Psoas muscle (tissue), 7 donors: ENCODE measurements at regions not wholly inside any gene's neighbourhood (a gene's known extent, or its start where the extent isn't known, plus 50 kb on each side); places are given as distances from the start of the nearest gene placed in this dataset.

Source experiments
- ATAC-seq, 4 donors: fragments of 200-7000 bp; cut with Tn5 transposase; one replicate each; pipeline ENCODE4 v1.9.1; 2020; ENCODE audit warnings: moderate library complexity in 3 of 4, mild to moderate bottlenecking in 2 of 4
- DNase-seq, 2 donors: peaks; one replicate each; pipeline ENCODE4 v3.0.0-alpha.2; 2020
- H3K27ac ChIP-seq: fragments of 200-600 bp; one replicate; pipeline ENCODE4 v1.8.0; 2022
- H3K27me3 ChIP-seq, 3 donors: fragments of 200-600 bp in 1 of 3; one replicate each; pipeline versions ENCODE4 v1.6.1 to v1.8.0; 2013 to 2022; ENCODE audit warnings: low read length in 2 of 3, mild to moderate bottlenecking in 2 of 3, moderate library complexity in 1 of 3; ENCODE audit not compliant: insufficient read depth in 3 of 3
- H3K36me3 ChIP-seq, 2 donors: fragments of 200-600 bp in 1 of 2; one replicate each; pipeline versions ENCODE4 v1.6.1 to v1.8.0; 2013 to 2022; ENCODE audit warnings: low read depth in 1 of 2, mild to moderate bottlenecking in 1 of 2, moderate library complexity in 1 of 2; ENCODE audit not compliant: insufficient read depth in 1 of 2
- H3K4me1 ChIP-seq: fragments of 200-600 bp; one replicate; pipeline ENCODE4 v1.8.0; 2022
- H3K4me3 ChIP-seq: fragments of 200-600 bp; one replicate; pipeline ENCODE4 v1.8.0; 2022; ENCODE audit warnings: mild to moderate bottlenecking
- H3K9me3 ChIP-seq: fragments of 200-600 bp; one replicate; pipeline ENCODE4 v1.8.0; 2022
- WGBS, 3 donors: extraction: QIAGEN DNeasy Blood & Tissue Kit; methylation state at CpG; one replicate each; pipeline versions ENCODE4 v1.1.6 to v1.1.7; 2013; 5-methylcytosine and 5-hydroxymethylcytosine counted together
- intact Hi-C, 2 donors: fragments of 100-400 bp; cut with DNase I; formaldehyde crosslinking; loops; one replicate each; pipeline versions ENCODE4 v1.11.0 to v1.14.2; 2022
- TF ChIP-seq, protein P1 (sequence below): fragments of 200-600 bp; IDR thresholded peaks from one replicate; pipeline ENCODE4 v1.8.0; 2022; ENCODE audit warnings: antibody characterized with exemption
- donor health status: healthy with polysubstance abuse.
- donor health status: DM: no; HTN: no; CAD: no; lungs with moderate emphysema.
- donor health status: Bipolar disorder and iron deficiency.
- donor health status: healthy.
- donor health status: DM: yes; HTN: yes; CAD: no.
- donor health status: DM: no; HTN: no; CAD: no.
- donor health status: DM: yes; HTN: yes; CAD: no.

DNA sequence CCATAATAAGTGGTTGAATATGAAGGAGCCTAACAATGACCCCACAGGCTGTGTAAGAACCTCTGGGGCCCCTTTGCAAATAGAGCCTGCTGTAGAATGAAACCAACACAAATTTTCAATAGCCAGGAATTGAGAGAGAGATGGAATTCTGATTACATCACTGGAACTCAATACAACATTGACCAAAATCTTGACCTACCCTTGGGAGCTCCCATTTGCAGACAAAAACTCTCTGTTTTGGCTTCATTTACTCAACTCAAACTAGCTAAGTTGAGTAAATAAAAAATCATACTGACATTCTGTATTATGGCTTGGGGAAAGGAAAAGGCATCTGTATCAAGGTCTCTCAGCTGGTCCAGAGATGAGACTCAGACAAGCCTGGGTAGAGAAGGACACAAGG, 91.0 kb downstream of the TBX3 start:
- H3K27me3 ChIP-seq: no peaks in the 10 kb centered on the region
- no peaks in the 10 kb centered on the region for H3K4me1 ChIP-seq
- TF ChIP-seq, protein P1, sequence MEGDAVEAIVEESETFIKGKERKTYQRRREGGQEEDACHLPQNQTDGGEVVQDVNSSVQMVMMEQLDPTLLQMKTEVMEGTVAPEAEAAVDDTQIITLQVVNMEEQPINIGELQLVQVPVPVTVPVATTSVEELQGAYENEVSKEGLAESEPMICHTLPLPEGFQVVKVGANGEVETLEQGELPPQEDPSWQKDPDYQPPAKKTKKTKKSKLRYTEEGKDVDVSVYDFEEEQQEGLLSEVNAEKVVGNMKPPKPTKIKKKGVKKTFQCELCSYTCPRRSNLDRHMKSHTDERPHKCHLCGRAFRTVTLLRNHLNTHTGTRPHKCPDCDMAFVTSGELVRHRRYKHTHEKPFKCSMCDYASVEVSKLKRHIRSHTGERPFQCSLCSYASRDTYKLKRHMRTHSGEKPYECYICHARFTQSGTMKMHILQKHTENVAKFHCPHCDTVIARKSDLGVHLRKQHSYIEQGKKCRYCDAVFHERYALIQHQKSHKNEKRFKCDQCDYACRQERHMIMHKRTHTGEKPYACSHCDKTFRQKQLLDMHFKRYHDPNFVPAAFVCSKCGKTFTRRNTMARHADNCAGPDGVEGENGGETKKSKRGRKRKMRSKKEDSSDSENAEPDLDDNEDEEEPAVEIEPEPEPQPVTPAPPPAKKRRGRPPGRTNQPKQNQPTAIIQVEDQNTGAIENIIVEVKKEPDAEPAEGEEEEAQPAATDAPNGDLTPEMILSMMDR: no peak
- DNase-seq: no peak
- no peaks in the 10 kb centered on the region for H3K36me3 ChIP-seq
- intact Hi-C loops: no loop called here
- ATAC-seq: no peak
- H3K9me3 ChIP-seq: no peaks in the 10 kb centered on the region
- no peak overlapping the region for H3K27ac ChIP-seq
- no peak overlapping the region for H3K4me3 ChIP-seq

DNA sequence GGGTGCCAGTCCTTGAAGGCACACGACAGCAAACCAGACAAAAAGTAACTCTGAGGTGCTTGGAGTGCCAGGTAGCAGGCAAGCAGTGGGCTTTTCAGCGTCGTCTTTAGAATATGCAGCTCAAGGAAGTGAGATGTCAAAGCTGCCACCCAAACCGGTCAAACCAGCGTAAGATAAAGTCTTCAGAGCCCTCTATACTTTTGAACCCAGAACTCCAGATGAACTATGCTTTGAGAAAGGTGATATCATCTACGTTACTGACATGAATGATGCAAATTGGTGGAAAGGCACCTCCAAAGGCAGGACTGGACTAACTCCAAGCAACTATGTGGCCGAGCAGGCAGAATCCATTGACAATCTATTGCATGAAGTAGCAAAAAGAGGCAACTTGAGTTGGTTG, 95.9 kb downstream of the TBX3 start:
- WGBS, 3 donors: 68 to 69% (median 68%) methylated on average over 7 of the region's 7 CpGs
- Histone ChIP-seq H3K27ac (no peak overlapping the region), H3K27me3 (no peaks in the 10 kb centered on the region), H3K4me3 (no peak overlapping the region), H3K4me1 (no peaks in the 10 kb centered on the region), H3K9me3 (no peaks in the 10 kb centered on the region), H3K36me3 (no peaks in the 10 kb centered on the region)
- ATAC-seq: no peak
- intact Hi-C loops: no loop called here
- TF ChIP-seq, protein P1: no peak
- DNase-seq: no peak

DNA sequence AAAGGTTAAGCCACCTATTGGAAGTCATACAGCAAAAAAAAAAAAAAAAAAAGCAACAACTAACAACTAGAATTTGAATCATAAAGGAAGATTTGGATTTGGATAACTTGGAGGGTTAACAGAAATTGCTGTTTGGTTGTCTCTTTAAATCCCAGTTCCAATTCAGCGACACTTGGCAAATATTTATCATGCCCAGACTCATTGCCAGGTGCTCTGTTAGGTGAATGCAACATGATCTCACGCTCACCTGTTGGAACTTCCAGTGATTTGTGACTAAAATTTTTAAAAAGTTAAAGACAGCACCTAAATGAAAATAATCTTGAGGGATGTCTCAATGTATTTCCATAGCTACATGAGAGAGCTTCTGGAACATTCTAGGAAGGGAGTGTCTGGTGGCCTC, 103.7 kb downstream of the TBX3 start:
- WGBS, 3 donors: 58 to 70% (median 66%) methylated on average over 2 of the region's 2 CpGs
- peaks cover 0 to 5% (median 3%) of the 10 kb centered on the region in 3 donors for H3K27me3 ChIP-seq
- TF ChIP-seq, protein P1: no peak

DNA sequence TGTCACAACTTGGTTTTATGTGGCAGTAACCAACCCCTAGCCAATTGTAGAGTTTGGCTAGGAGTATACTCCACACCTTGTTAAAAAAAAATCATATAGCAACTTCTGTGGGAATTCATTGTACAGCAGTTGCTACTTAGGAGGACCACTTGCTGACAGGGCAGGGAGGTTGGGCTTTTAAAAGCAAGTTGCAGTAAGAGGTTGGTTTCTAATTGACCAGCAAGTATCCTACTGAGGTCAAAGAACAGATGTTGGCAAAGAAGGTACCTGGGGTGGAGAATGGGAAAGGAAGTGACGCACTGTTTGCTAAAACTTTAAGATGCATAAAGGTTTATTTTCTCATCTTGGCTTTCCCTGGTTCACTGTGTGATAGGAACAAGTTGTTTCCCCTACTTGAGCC, 104.6 kb downstream of the TBX3 start:
- no peaks in the 10 kb centered on the region for H3K9me3 ChIP-seq
- intact Hi-C loops: no loop called here
- ATAC-seq (no peak), DNase-seq (no peak)
- H3K27me3 ChIP-seq: peaks cover 0 to 5% (median 3%) of the 10 kb centered on the region in 3 donors
- 45 to 68% (median 49%) methylated on average over 1 of the region's 1 CpG for WGBS, 3 donors
- H3K36me3 ChIP-seq: no peaks in the 10 kb centered on the region
- no peak overlapping the region for H3K27ac ChIP-seq
- no peak overlapping the region for H3K4me3 ChIP-seq
- TF ChIP-seq, protein P1: no peak
- no peaks in the 10 kb centered on the region for H3K4me1 ChIP-seq

More for the DNA sequence above, 103.7 kb downstream of the TBX3 start:
- Histone ChIP-seq H3K4me3 (no peak overlapping the region), H3K9me3 (no peaks in the 10 kb centered on the region), H3K36me3 (no peaks in the 10 kb centered on the region), H3K4me1 (no peaks in the 10 kb centered on the region), H3K27ac (no peak overlapping the region)
- DNase-seq: no peak
- intact Hi-C loops: no loop called here
- ATAC-seq: no peak

DNA sequence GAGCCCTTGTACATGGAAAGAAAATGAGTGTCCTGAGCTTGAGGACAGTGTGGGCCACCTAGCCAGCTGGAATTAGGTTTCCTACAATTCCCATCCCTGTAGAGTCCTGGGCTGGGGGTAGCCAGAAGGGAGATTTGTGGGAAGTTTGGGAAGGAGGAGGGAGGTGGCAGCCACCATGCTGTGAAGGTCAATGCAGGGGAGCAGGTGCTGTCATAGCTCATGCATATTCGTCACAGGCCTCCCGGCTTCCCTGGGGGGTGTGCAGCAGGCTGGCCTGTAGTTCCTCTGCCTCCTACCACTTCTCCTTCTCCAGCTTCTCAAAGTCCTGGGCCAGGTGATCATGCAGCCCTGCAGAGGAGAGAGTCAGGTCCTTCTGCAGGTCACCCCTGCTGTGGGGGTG, 121.3 kb downstream of the TBX3 start:
- TF ChIP-seq, protein P1: no peak
- WGBS, 3 donors: 32 to 43% (median 40%) methylated on average over 2 of the region's 2 CpGs
- no peaks in the 10 kb centered on the region for H3K9me3 ChIP-seq
- intact Hi-C loops: no loop called here
- H3K4me1 ChIP-seq: no peaks in the 10 kb centered on the region
- H3K36me3 ChIP-seq: no peaks in the 10 kb centered on the region
- ATAC-seq (no peak), DNase-seq (no peak)
- no peak overlapping the region for H3K4me3 ChIP-seq
- no peak overlapping the region for H3K27ac ChIP-seq
- no peaks in the 10 kb centered on the region for H3K27me3 ChIP-seq
